HK-2 (cell line): ENCODE measurements at regions not wholly inside any gene's neighbourhood (a gene's known extent, or its start where the extent isn't known, plus 50 kb on each side); places are given as distances from the start of the nearest gene placed in this dataset.
"Not testable (repeated sequence)": the region's sequence is repeated elsewhere in the genome, so short reads cannot be mapped to it uniquely, and the experiment has no call there.

ENCODE experiments used
- DNase-seq: peaks from one replicate; pipeline ENCODE4 v3.0.0-alpha.2; 2018; ENCODE audit not compliant: unreplicated experiment

DNA sequence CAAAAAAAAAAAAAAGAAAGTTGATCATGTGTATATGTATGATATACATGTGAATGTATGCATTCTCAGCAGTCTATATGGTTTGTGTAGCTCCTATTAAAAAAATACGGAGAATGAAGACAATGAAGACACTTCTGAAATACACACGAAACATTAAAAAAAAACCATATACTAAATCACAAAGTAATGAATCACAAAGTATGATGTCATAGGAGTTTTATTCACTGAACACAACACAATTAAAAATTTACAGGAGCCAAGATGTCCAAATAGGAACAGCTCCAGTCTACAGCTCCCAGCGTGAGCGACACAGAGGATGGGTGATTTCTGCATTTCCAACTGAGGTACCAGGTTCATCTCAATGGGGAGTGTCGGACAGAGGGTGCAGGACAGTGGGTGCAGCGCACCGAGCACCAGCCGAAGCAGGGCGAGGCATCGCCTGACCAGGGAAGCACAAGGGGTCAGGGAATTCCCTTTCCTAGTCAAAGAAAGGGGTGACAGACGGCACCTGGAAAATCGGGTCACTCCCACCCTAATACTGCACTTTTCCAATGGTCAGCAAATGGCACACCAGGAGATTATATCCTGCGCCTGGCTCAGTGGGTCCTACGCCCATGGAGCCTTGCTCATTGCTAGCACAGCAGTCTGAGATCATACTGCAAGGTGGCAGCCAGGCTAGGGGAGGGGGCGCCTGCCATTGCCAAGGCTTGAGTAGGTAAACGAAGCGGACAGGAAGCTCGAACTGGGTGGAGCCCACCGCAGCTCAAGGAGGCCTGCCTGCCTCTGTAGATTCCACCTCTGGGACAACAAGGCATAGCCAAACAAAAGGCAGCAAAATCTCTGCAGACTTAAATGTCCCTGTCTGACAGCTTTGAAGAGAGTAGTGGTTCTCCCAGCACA, 53.9 kb upstream of the TUSC1 start:
- not testable (repeated sequence) for DNase-seq
